ENCODE measurements at regions not wholly inside any gene's neighbourhood (a gene's known extent, or its start where the extent isn't known, plus 50 kb on each side); places are given as distances from the start of the nearest gene placed in this dataset.

- Histone ChIP-seq H3K36me3 (ENCODE audit: control insufficient read depth in 2 of 2, insufficient read depth in 2 of 2, low read length in 2 of 2) (no peaks in the 10 kb centered on the region), H3K4me1 (ENCODE audit: control insufficient read depth in 2 of 2, insufficient read depth in 2 of 2, low read length in 2 of 2) (no peaks in the 10 kb centered on the region), H3K27me3 (ENCODE audit: control insufficient read depth in 2 of 2, insufficient read depth in 2 of 2, low read length in 2 of 2) (no peaks in the 10 kb centered on the region), H3K27ac (ENCODE audit: low read depth in 2 of 2, low read length in 2 of 2) (no peak overlapping the region), H3K9ac (ENCODE audit: low read depth in 1 of 2, low read length in 2 of 2) (no peak overlapping the region), H3K9me3 (ENCODE audit: control insufficient read depth in 2 of 2, low read length in 2 of 2) (no peaks in the 10 kb centered on the region), H3K4me3 (ENCODE audit: low read length in 2 of 2) (no peak overlapping the region)
These were observed 1072.8 kb upstream of the TMEM132C start for GRCh38 chr12:127194176-127194575.

- H3K9ac ChIP-seq (ENCODE audit: low read depth in 1 of 2, low read length in 2 of 2), result no peak overlapping the region
- H3K36me3 ChIP-seq (ENCODE audit: control insufficient read depth in 2 of 2, insufficient read depth in 2 of 2, low read length in 2 of 2), result no peaks in the 10 kb centered on the region
These were observed 1061.0 kb upstream of the TMEM132C start for GRCh38 chr12:127205781-127206555.

GRCh38 chr12:127209318-127209717 is 1057.7 kb upstream of the TMEM132C start:
- Histone ChIP-seq H3K27ac (ENCODE audit: low read depth in 2 of 2, low read length in 2 of 2) (no peak overlapping the region), H3K36me3 (ENCODE audit: control insufficient read depth in 2 of 2, insufficient read depth in 2 of 2, low read length in 2 of 2) (no peaks in the 10 kb centered on the region), H3K9me3 (ENCODE audit: control insufficient read depth in 2 of 2, low read length in 2 of 2) (no peaks in the 10 kb centered on the region), H3K27me3 (ENCODE audit: control insufficient read depth in 2 of 2, insufficient read depth in 2 of 2, low read length in 2 of 2) (no peaks in the 10 kb centered on the region), H3K9ac (ENCODE audit: low read depth in 1 of 2, low read length in 2 of 2) (no peak overlapping the region), H3K4me3 (ENCODE audit: low read length in 2 of 2) (no peak overlapping the region), H3K4me1 (ENCODE audit: control insufficient read depth in 2 of 2, insufficient read depth in 2 of 2, low read length in 2 of 2) (no peaks in the 10 kb centered on the region)

More at GRCh38 chr12:127205781-127206555, 1061.0 kb upstream of the TMEM132C start:
- H3K4me3 ChIP-seq (ENCODE audit: low read length in 2 of 2), result no peak overlapping the region
- no peaks in the 10 kb centered on the region for H3K27me3 ChIP-seq (ENCODE audit: control insufficient read depth in 2 of 2, insufficient read depth in 2 of 2, low read length in 2 of 2)
- H3K4me1 ChIP-seq (ENCODE audit: control insufficient read depth in 2 of 2, insufficient read depth in 2 of 2, low read length in 2 of 2), result no peaks in the 10 kb centered on the region
- H3K9me3 ChIP-seq (ENCODE audit: control insufficient read depth in 2 of 2, low read length in 2 of 2), result no peaks in the 10 kb centered on the region
- no peak overlapping the region for H3K27ac ChIP-seq (ENCODE audit: low read depth in 2 of 2, low read length in 2 of 2)

GRCh38 chr12:127214186-127214585 is 1052.8 kb upstream of the TMEM132C start:
- Histone ChIP-seq H3K27ac (ENCODE audit: low read depth in 2 of 2, low read length in 2 of 2) (no peak overlapping the region), H3K4me3 (ENCODE audit: low read length in 2 of 2) (no peak overlapping the region)

GRCh38 chr12:127223011-127223410 is 1044.0 kb upstream of the TMEM132C start:
- Histone ChIP-seq H3K4me1 (ENCODE audit: control insufficient read depth in 2 of 2, insufficient read depth in 2 of 2, low read length in 2 of 2) (no peaks in the 10 kb centered on the region), H3K27me3 (ENCODE audit: control insufficient read depth in 2 of 2, insufficient read depth in 2 of 2, low read length in 2 of 2) (no peaks in the 10 kb centered on the region), H3K36me3 (ENCODE audit: control insufficient read depth in 2 of 2, insufficient read depth in 2 of 2, low read length in 2 of 2) (no peaks in the 10 kb centered on the region), H3K9ac (ENCODE audit: low read depth in 1 of 2, low read length in 2 of 2) (no peak overlapping the region), H3K4me3 (ENCODE audit: low read length in 2 of 2) (no peak overlapping the region), H3K9me3 (ENCODE audit: control insufficient read depth in 2 of 2, low read length in 2 of 2) (no peaks in the 10 kb centered on the region), H3K27ac (ENCODE audit: low read depth in 2 of 2, low read length in 2 of 2) (no peak overlapping the region)

More at GRCh38 chr12:127214186-127214585, 1052.8 kb upstream of the TMEM132C start:
- Histone ChIP-seq H3K9me3 (ENCODE audit: control insufficient read depth in 2 of 2, low read length in 2 of 2) (no peaks in the 10 kb centered on the region), H3K27me3 (ENCODE audit: control insufficient read depth in 2 of 2, insufficient read depth in 2 of 2, low read length in 2 of 2) (no peaks in the 10 kb centered on the region), H3K36me3 (ENCODE audit: control insufficient read depth in 2 of 2, insufficient read depth in 2 of 2, low read length in 2 of 2) (no peaks in the 10 kb centered on the region), H3K4me1 (ENCODE audit: control insufficient read depth in 2 of 2, insufficient read depth in 2 of 2, low read length in 2 of 2) (no peaks in the 10 kb centered on the region), H3K9ac (ENCODE audit: low read depth in 1 of 2, low read length in 2 of 2) (no peak overlapping the region)

GRCh38 chr12:127223731-127224130 is 1043.2 kb upstream of the TMEM132C start:
- H3K27me3 ChIP-seq (ENCODE audit: control insufficient read depth in 2 of 2, insufficient read depth in 2 of 2, low read length in 2 of 2), result no peaks in the 10 kb centered on the region
- no peak overlapping the region for H3K27ac ChIP-seq (ENCODE audit: low read depth in 2 of 2, low read length in 2 of 2)
- no peaks in the 10 kb centered on the region for H3K36me3 ChIP-seq (ENCODE audit: control insufficient read depth in 2 of 2, insufficient read depth in 2 of 2, low read length in 2 of 2)
- H3K4me3 ChIP-seq (ENCODE audit: low read length in 2 of 2), result no peak overlapping the region
- H3K9me3 ChIP-seq (ENCODE audit: control insufficient read depth in 2 of 2, low read length in 2 of 2), result no peaks in the 10 kb centered on the region
- no peaks in the 10 kb centered on the region for H3K4me1 ChIP-seq (ENCODE audit: control insufficient read depth in 2 of 2, insufficient read depth in 2 of 2, low read length in 2 of 2)
- H3K9ac ChIP-seq (ENCODE audit: low read depth in 1 of 2, low read length in 2 of 2), result no peak overlapping the region

- no peaks in the 10 kb centered on the region for H3K27me3 ChIP-seq (ENCODE audit: control insufficient read depth in 2 of 2, insufficient read depth in 2 of 2, low read length in 2 of 2)
- H3K4me1 ChIP-seq (ENCODE audit: control insufficient read depth in 2 of 2, insufficient read depth in 2 of 2, low read length in 2 of 2), result no peaks in the 10 kb centered on the region
- H3K9me3 ChIP-seq (ENCODE audit: control insufficient read depth in 2 of 2, low read length in 2 of 2), result no peaks in the 10 kb centered on the region
- no peak overlapping the region for H3K27ac ChIP-seq (ENCODE audit: low read depth in 2 of 2, low read length in 2 of 2)
- H3K4me3 ChIP-seq (ENCODE audit: low read length in 2 of 2), result no peak overlapping the region
- no peak overlapping the region for H3K9ac ChIP-seq (ENCODE audit: low read depth in 1 of 2, low read length in 2 of 2)
- H3K36me3 ChIP-seq (ENCODE audit: control insufficient read depth in 2 of 2, insufficient read depth in 2 of 2, low read length in 2 of 2), result no peaks in the 10 kb centered on the region
These were observed 1036.1 kb upstream of the TMEM132C start for GRCh38 chr12:127230843-127231260.

GRCh38 chr12:127231371-127231770 is 1035.6 kb upstream of the TMEM132C start:
- Histone ChIP-seq H3K36me3 (ENCODE audit: control insufficient read depth in 2 of 2, insufficient read depth in 2 of 2, low read length in 2 of 2) (no peaks in the 10 kb centered on the region), H3K27me3 (ENCODE audit: control insufficient read depth in 2 of 2, insufficient read depth in 2 of 2, low read length in 2 of 2) (no peaks in the 10 kb centered on the region), H3K4me1 (ENCODE audit: control insufficient read depth in 2 of 2, insufficient read depth in 2 of 2, low read length in 2 of 2) (no peaks in the 10 kb centered on the region), H3K9ac (ENCODE audit: low read depth in 1 of 2, low read length in 2 of 2) (no peak overlapping the region), H3K27ac (ENCODE audit: low read depth in 2 of 2, low read length in 2 of 2) (no peak overlapping the region), H3K4me3 (ENCODE audit: low read length in 2 of 2) (no peak overlapping the region), H3K9me3 (ENCODE audit: control insufficient read depth in 2 of 2, low read length in 2 of 2) (no peaks in the 10 kb centered on the region)

- Histone ChIP-seq H3K36me3 (ENCODE audit: control insufficient read depth in 2 of 2, insufficient read depth in 2 of 2, low read length in 2 of 2) (no peaks in the 10 kb centered on the region), H3K9me3 (ENCODE audit: control insufficient read depth in 2 of 2, low read length in 2 of 2) (no peaks in the 10 kb centered on the region), H3K27me3 (ENCODE audit: control insufficient read depth in 2 of 2, insufficient read depth in 2 of 2, low read length in 2 of 2) (no peaks in the 10 kb centered on the region), H3K27ac (ENCODE audit: low read depth in 2 of 2, low read length in 2 of 2) (no peak overlapping the region), H3K4me3 (ENCODE audit: low read length in 2 of 2) (no peak overlapping the region), H3K4me1 (ENCODE audit: control insufficient read depth in 2 of 2, insufficient read depth in 2 of 2, low read length in 2 of 2) (no peaks in the 10 kb centered on the region), H3K9ac (ENCODE audit: low read depth in 1 of 2, low read length in 2 of 2) (no peak overlapping the region)
These were observed 1034.0 kb upstream of the TMEM132C start for GRCh38 chr12:127233016-127233415.

GRCh38 chr12:127235761-127236160 is 1031.2 kb upstream of the TMEM132C start:
- Histone ChIP-seq H3K9me3 (ENCODE audit: control insufficient read depth in 2 of 2, low read length in 2 of 2) (no peaks in the 10 kb centered on the region), H3K36me3 (ENCODE audit: control insufficient read depth in 2 of 2, insufficient read depth in 2 of 2, low read length in 2 of 2) (no peaks in the 10 kb centered on the region), H3K4me3 (ENCODE audit: low read length in 2 of 2) (no peak overlapping the region), H3K9ac (ENCODE audit: low read depth in 1 of 2, low read length in 2 of 2) (no peak overlapping the region), H3K4me1 (ENCODE audit: control insufficient read depth in 2 of 2, insufficient read depth in 2 of 2, low read length in 2 of 2) (no peaks in the 10 kb centered on the region), H3K27me3 (ENCODE audit: control insufficient read depth in 2 of 2, insufficient read depth in 2 of 2, low read length in 2 of 2) (no peaks in the 10 kb centered on the region), H3K27ac (ENCODE audit: low read depth in 2 of 2, low read length in 2 of 2) (no peak overlapping the region)
